ENCODE measurements at regions not wholly inside any gene's neighbourhood (a gene's known extent, or its start where the extent isn't known, plus 50 kb on each side); places are given as distances from the start of the nearest gene placed in this dataset.

- no peak for TF ChIP-seq CTBP2 (IDR thresholded peaks at IDR 0.05; ENCODE audit: borderline replicate concordance, insufficient read depth, insufficient read length, low read length)
- no peak for TF ChIP-seq MAX (IDR thresholded peaks at IDR 0.05)
- no peak for TF ChIP-seq EZH2 (IDR thresholded peaks at IDR 0.05; ENCODE audit: low read depth, low read length, severe bottlenecking)
- TF ChIP-seq CBX5 (IDR thresholded peaks at IDR 0.05; ENCODE audit: low read depth, low read length): no peak
- no peak for TF ChIP-seq ZNF274 (IDR thresholded peaks at IDR 0.05; ENCODE audit: borderline replicate concordance, extremely low read depth, low read length)
- TF ChIP-seq RAD21 (IDR thresholded peaks at IDR 0.05 in 1 of 2, conservative IDR thresholded peaks at IDR 0.05 in 1 of 2; ENCODE audit: low read depth in 2 of 2, low read length in 2 of 2): peak; percentile 17 to 33; a peak in 2 of 4 replicates
- no peak for TF ChIP-seq FOSL1 (IDR thresholded peaks at IDR 0.05; ENCODE audit: insufficient read depth, low read depth, low read length)
- TF ChIP-seq CTCF (IDR thresholded peaks at IDR 0.05; ENCODE audit: control extremely low read depth in 1 of 3, insufficient read depth in 1 of 3, low read depth in 1 of 3, low read length in 3 of 3): peak in 1 of 3 experiments; percentile 4; a peak in 1 of 4 replicates
These were observed 102.0 kb upstream of the ZNF827 start (continued) for GRCh38 chr4:146040623-146041022.

Measured in H1 (cell line).